IPS-20b (cell line): ENCODE measurements at regions not wholly inside any gene's neighbourhood (a gene's known extent, or its start where the extent isn't known, plus 50 kb on each side); places are given as distances from the start of the nearest gene placed in this dataset.

Experiments used
- H3K27ac ChIP-seq: one replicate; pipeline ENCODE4 v1.5.1; 2013; ENCODE audit warnings: low read length
- H3K27me3 ChIP-seq: 2 replicates; pipeline ENCODE4 v1.6.1; 2013; ENCODE audit warnings: mild to moderate bottlenecking, low read length, inconsistent platforms; ENCODE audit not compliant: insufficient read depth
- H3K36me3 ChIP-seq: 2 replicates; pipeline ENCODE4 v1.6.1; 2013; ENCODE audit warnings: low read depth, mild to moderate bottlenecking, inconsistent platforms, low read length, moderate library complexity; ENCODE audit not compliant: insufficient read depth
- H3K4me1 ChIP-seq: 2 replicates; pipeline ENCODE4 v1.6.1; 2013; ENCODE audit warnings: mild to moderate bottlenecking, control low read depth, inconsistent platforms, low read length, moderate library complexity; ENCODE audit not compliant: insufficient read depth
- H3K4me3 ChIP-seq: 2 replicates; pipeline ENCODE4 v1.5.1; 2013; ENCODE audit warnings: mild to moderate bottlenecking, low read length, inconsistent platforms
- H3K9ac ChIP-seq: 2 replicates; pipeline ENCODE4 v1.6.1; 2013; ENCODE audit warnings: low read depth, mild to moderate bottlenecking, inconsistent platforms, low read length, moderate library complexity
- H3K9me3 ChIP-seq: 2 replicates; pipeline ENCODE4 v1.6.1; 2013; ENCODE audit warnings: mild to moderate bottlenecking, low read depth, low read length, inconsistent platforms; ENCODE audit not compliant: insufficient read depth

- no peak overlapping the region for H3K4me3 ChIP-seq
- no peaks in the 10 kb centered on the region for H3K27me3 ChIP-seq
- no peaks in the 10 kb centered on the region for H3K36me3 ChIP-seq
- no peaks in the 10 kb centered on the region for H3K9me3 ChIP-seq
- H3K27ac ChIP-seq = no peak overlapping the region
- H3K9ac ChIP-seq = no peak overlapping the region
- H3K4me1 ChIP-seq = no peaks in the 10 kb centered on the region
Observed at GRCh38 chr10:128932071-128932820, 534.8 kb upstream of the MGMT start.

GRCh38 chr10:128934492-128934891, 532.5 kb upstream of the MGMT start:
- Histone ChIP-seq H3K4me3 (no peak overlapping the region), H3K9ac (no peak overlapping the region), H3K4me1 (no peaks in the 10 kb centered on the region), H3K36me3 (no peaks in the 10 kb centered on the region), H3K9me3 (no peaks in the 10 kb centered on the region), H3K27me3 (no peaks in the 10 kb centered on the region), H3K27ac (no peak overlapping the region)

GRCh38 chr10:128936392-128936791, 530.6 kb upstream of the MGMT start:
- Histone ChIP-seq H3K36me3 (no peaks in the 10 kb centered on the region), H3K27me3 (no peaks in the 10 kb centered on the region), H3K4me3 (no peak overlapping the region), H3K9ac (no peak overlapping the region), H3K27ac (no peak overlapping the region), H3K4me1 (no peaks in the 10 kb centered on the region), H3K9me3 (no peaks in the 10 kb centered on the region)

- Histone ChIP-seq H3K9ac (no peak overlapping the region), H3K27ac (no peak overlapping the region), H3K36me3 (no peaks in the 10 kb centered on the region), H3K4me1 (no peaks in the 10 kb centered on the region), H3K9me3 (no peaks in the 10 kb centered on the region), H3K27me3 (no peaks in the 10 kb centered on the region), H3K4me3 (no peak overlapping the region)
Observed at GRCh38 chr10:128938558-128938957, 528.5 kb upstream of the MGMT start.

GRCh38 chr10:128940081-128940480, 527.0 kb upstream of the MGMT start:
- no peak overlapping the region for H3K4me3 ChIP-seq
- H3K36me3 ChIP-seq = no peaks in the 10 kb centered on the region
- H3K4me1 ChIP-seq = no peaks in the 10 kb centered on the region
- H3K9ac ChIP-seq = no peak overlapping the region
- H3K9me3 ChIP-seq = no peaks in the 10 kb centered on the region
- no peaks in the 10 kb centered on the region for H3K27me3 ChIP-seq
- no peak overlapping the region for H3K27ac ChIP-seq

- no peaks in the 10 kb centered on the region for H3K9me3 ChIP-seq
- no peaks in the 10 kb centered on the region for H3K36me3 ChIP-seq
- no peak overlapping the region for H3K9ac ChIP-seq
- H3K27me3 ChIP-seq = no peaks in the 10 kb centered on the region
- no peaks in the 10 kb centered on the region for H3K4me1 ChIP-seq
- no peak overlapping the region for H3K4me3 ChIP-seq
- no peak overlapping the region for H3K27ac ChIP-seq
Observed at GRCh38 chr10:128943111-128943510, 523.9 kb upstream of the MGMT start.

- H3K36me3 ChIP-seq = no peaks in the 10 kb centered on the region
- H3K9me3 ChIP-seq = no peaks in the 10 kb centered on the region
- no peak overlapping the region for H3K9ac ChIP-seq
- H3K4me3 ChIP-seq = no peak overlapping the region
- H3K27ac ChIP-seq = no peak overlapping the region
- H3K27me3 ChIP-seq = no peaks in the 10 kb centered on the region
- H3K4me1 ChIP-seq = no peaks in the 10 kb centered on the region
Observed at GRCh38 chr10:128945398-128945797, 521.6 kb upstream of the MGMT start.

GRCh38 chr10:128950159-128950915, 516.7 kb upstream of the MGMT start:
- no peak overlapping the region for H3K9ac ChIP-seq
- no peak overlapping the region for H3K27ac ChIP-seq
- no peaks in the 10 kb centered on the region for H3K27me3 ChIP-seq
- H3K4me1 ChIP-seq = no peaks in the 10 kb centered on the region
- no peaks in the 10 kb centered on the region for H3K36me3 ChIP-seq
- no peaks in the 10 kb centered on the region for H3K9me3 ChIP-seq
- H3K4me3 ChIP-seq = no peak overlapping the region

GRCh38 chr10:128950916-128951275, 516.1 kb upstream of the MGMT start:
- H3K9me3 ChIP-seq = no peaks in the 10 kb centered on the region
- H3K36me3 ChIP-seq = no peaks in the 10 kb centered on the region
- H3K4me3 ChIP-seq = no peak overlapping the region
- no peaks in the 10 kb centered on the region for H3K4me1 ChIP-seq
- no peak overlapping the region for H3K9ac ChIP-seq
- H3K27me3 ChIP-seq = no peaks in the 10 kb centered on the region
- no peak overlapping the region for H3K27ac ChIP-seq

GRCh38 chr10:128952856-128953255, 514.2 kb upstream of the MGMT start:
- Histone ChIP-seq H3K4me3 (no peak overlapping the region; the same call in 1 of the 2 replicates), H3K9me3 (no peaks in the 10 kb centered on the region), H3K27ac (no peak overlapping the region), H3K36me3 (no peaks in the 10 kb centered on the region), H3K27me3 (no peaks in the 10 kb centered on the region), H3K4me1 (no peaks in the 10 kb centered on the region), H3K9ac (no peak overlapping the region)

GRCh38 chr10:128956149-128956548, 510.9 kb upstream of the MGMT start:
- no peak overlapping the region for H3K4me3 ChIP-seq
- H3K36me3 ChIP-seq = no peaks in the 10 kb centered on the region
- no peaks in the 10 kb centered on the region for H3K4me1 ChIP-seq
- H3K9me3 ChIP-seq = no peaks in the 10 kb centered on the region
- no peaks in the 10 kb centered on the region for H3K27me3 ChIP-seq
- H3K27ac ChIP-seq = no peak overlapping the region
- H3K9ac ChIP-seq = no peak overlapping the region

GRCh38 chr10:128957221-128957620, 509.8 kb upstream of the MGMT start:
- H3K9me3 ChIP-seq = no peaks in the 10 kb centered on the region

More at GRCh38 chr10:128957221-128957620, 509.8 kb upstream of the MGMT start:
- H3K4me3 ChIP-seq = no peak overlapping the region
- H3K9ac ChIP-seq = no peak overlapping the region
- no peaks in the 10 kb centered on the region for H3K27me3 ChIP-seq
- no peak overlapping the region for H3K27ac ChIP-seq
- H3K36me3 ChIP-seq = no peaks in the 10 kb centered on the region
- no peaks in the 10 kb centered on the region for H3K4me1 ChIP-seq
